Breast epithelium (tissue), 4 donors: ENCODE measurements at regions not wholly inside any gene's neighbourhood (a gene's known extent, or its start where the extent isn't known, plus 50 kb on each side); places are given as distances from the start of the nearest gene placed in this dataset.
"Not testable (repeated sequence)": the region's sequence is repeated elsewhere in the genome, so short reads cannot be mapped to it uniquely, and the experiment has no call there.

ENCODE experiments used
- DNase-seq, 2 donors: peaks; one replicate each; pipeline ENCODE4 v3.0.0-alpha.2; 2019; ENCODE audit warnings: low spot score in 2 of 2
- H3K27ac ChIP-seq, 2 donors: fragments of 200-600 bp; sonication (generic) in 1 of 2; one replicate each; pipeline ENCODE4 v1.5.1; 2016 to 2019; ENCODE audit warnings: mild to moderate bottlenecking in 1 of 2
- H3K27me3 ChIP-seq, 2 donors: fragments of 200-600 bp; sonication (generic) in 1 of 2; one replicate each; pipeline versions ENCODE4 v1.5.1 to v1.6.0; 2017 to 2019; ENCODE audit warnings: control low read depth in 1 of 2, mild to moderate bottlenecking in 1 of 2
- H3K36me3 ChIP-seq: fragments of 200-600 bp; one replicate; pipeline ENCODE4 v1.5.1; 2019
- H3K4me1 ChIP-seq, 2 donors: fragments of 200-600 bp; sonication (generic); one replicate each; pipeline ENCODE4 v1.5.1; 2016 to 2019; ENCODE audit warnings: control low read depth in 1 of 2
- H3K4me3 ChIP-seq, 3 donors: fragments of 200-600 bp; sonication (generic); 1 replicate in 2 of 3; 2 replicates in 1 of 3; pipeline ENCODE4 v1.5.1; 2016 to 2019; ENCODE audit warnings: mild to moderate bottlenecking in 3 of 3, moderate library complexity in 2 of 3
- H3K9me3 ChIP-seq, 2 donors: fragments of 200-600 bp; sonication (generic) in 1 of 2; one replicate each; pipeline ENCODE4 v1.5.1; 2016 to 2019; ENCODE audit warnings: control low read depth in 1 of 2
- POLR2A ChIP-seq: fragments of 450-650 bp; IDR thresholded peaks from one replicate; pipeline ENCODE4 v1.6.1; 2016; ENCODE audit warnings: antibody characterized with exemption, mild to moderate bottlenecking, moderate library complexity
- POLR2AphosphoS5 ChIP-seq, 3 donors: sonication (generic); formaldehyde crosslinking; IDR thresholded peaks; one replicate each; pipeline ENCODE4 v1.6.1; 2017; ENCODE audit warnings: antibody characterized with exemption in 3 of 3
- intact Hi-C: fragments of 100-400 bp; cut with DNase I; formaldehyde crosslinking; loops from one replicate; pipeline ENCODE4 v1.15.1; 2023; ENCODE audit warnings: low total_unique reads
- TF ChIP-seq, protein P1 (sequence below), 3 donors: fragments of 450-650 bp; IDR thresholded peaks; one replicate each; pipeline ENCODE4 v1.5.1; 2016 to 2017; ENCODE audit warnings: antibody characterized with exemption in 3 of 3, mild to moderate bottlenecking in 3 of 3, moderate library complexity in 3 of 3

DNA sequence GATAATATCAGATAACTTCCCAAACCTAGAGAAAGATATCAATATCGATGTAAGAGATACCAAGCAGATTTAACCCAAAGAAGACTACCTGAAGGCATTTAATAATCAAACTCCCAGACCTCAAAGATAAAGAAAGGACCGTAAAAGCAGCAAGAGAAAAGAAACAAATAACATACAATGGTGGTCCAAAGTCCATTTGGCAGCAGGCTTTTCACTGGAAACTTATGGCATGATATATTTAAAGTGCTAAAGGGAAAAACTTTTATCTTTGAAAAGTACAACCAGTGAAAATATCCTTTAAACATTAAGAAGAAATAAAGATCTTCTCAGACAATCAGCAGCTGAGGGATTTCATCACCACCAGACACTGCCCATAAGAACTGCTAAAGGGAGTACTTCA lies 812.7 kb upstream of the ADAMTS5 start:
- Histone ChIP-seq H3K9me3 (peaks cover 0 to 4% of the 10 kb centered on the region in 2 donors), H3K4me3 (no peak overlapping the region), H3K4me1 (no peaks in the 10 kb centered on the region), H3K27ac (no peak overlapping the region), H3K36me3 (peaks cover 4% of the 10 kb centered on the region), H3K27me3 (no peaks in the 10 kb centered on the region)
- intact Hi-C loops, result no loop called here
- TF ChIP-seq, protein P1, sequence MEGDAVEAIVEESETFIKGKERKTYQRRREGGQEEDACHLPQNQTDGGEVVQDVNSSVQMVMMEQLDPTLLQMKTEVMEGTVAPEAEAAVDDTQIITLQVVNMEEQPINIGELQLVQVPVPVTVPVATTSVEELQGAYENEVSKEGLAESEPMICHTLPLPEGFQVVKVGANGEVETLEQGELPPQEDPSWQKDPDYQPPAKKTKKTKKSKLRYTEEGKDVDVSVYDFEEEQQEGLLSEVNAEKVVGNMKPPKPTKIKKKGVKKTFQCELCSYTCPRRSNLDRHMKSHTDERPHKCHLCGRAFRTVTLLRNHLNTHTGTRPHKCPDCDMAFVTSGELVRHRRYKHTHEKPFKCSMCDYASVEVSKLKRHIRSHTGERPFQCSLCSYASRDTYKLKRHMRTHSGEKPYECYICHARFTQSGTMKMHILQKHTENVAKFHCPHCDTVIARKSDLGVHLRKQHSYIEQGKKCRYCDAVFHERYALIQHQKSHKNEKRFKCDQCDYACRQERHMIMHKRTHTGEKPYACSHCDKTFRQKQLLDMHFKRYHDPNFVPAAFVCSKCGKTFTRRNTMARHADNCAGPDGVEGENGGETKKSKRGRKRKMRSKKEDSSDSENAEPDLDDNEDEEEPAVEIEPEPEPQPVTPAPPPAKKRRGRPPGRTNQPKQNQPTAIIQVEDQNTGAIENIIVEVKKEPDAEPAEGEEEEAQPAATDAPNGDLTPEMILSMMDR (IDR thresholded peaks at IDR 0.05), result no peak
- DNase-seq, result no peak

DNA sequence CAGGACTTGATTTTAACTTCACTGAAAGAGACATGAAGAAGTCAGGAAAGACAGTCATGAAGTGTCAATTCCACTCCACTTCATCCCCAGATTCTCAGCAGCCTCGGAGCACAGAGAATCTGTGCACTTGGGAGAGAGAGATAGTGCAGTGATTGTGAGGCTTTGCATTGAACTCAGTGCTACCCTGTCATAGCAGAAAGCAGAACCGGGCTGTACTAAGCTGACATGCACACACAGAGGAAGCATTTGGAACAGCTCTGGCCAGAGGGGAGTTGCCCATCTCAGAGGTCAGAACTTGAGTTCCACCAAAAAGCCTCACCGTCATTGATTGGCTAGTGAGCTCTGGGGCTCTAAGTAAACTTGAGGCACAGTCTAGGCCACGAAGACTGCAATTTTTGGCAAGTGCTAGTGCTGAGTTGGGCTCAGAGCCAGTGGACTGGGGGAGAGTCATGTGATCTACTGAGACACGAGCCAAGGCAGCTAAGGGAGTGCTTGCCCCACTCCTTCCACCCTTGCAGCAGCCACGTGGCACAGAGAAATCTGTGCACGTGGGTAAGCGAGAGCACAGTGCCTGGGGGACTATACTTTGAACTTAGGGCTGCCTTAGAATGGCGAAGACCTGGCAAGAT lies 810.2 kb upstream of the ADAMTS5 start:
- Histone ChIP-seq H3K9me3 (no peaks in the 10 kb centered on the region), H3K27ac (no peak overlapping the region), H3K4me1 (no peaks in the 10 kb centered on the region), H3K27me3 (no peaks in the 10 kb centered on the region), H3K4me3 (no peak overlapping the region), H3K36me3 (peaks cover 4% of the 10 kb centered on the region)
- TF ChIP-seq POLR2A (no peak), POLR2AphosphoS5 (IDR thresholded peaks at IDR 0.05) (no peak)
- TF ChIP-seq, protein P1 (IDR thresholded peaks at IDR 0.05), result no peak
- no peak for DNase-seq
- intact Hi-C loops, result no loop called here

DNA sequence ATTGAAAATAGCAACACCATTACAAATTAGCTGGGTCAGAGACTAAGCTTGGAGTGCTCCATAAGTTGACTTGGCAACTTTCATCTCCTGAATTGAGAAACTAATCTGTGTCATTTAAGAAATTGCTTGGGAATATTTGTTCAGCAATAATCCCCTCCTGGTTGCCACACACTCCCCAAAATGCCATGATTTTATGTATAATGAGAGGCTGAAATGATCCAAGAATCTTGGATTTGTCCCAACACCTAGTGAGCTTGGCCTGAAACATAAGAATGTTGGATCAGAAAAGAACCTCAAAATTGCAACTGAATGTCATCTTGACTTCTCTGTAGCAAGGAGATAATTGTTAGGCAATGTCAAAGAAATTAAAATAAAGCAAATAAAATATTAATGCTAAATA lies 805.9 kb upstream of the ADAMTS5 start:
- Histone ChIP-seq H3K36me3 (no peaks in the 10 kb centered on the region), H3K9me3 (no peaks in the 10 kb centered on the region), H3K4me1 (no peaks in the 10 kb centered on the region), H3K27ac (no peak overlapping the region), H3K27me3 (no peaks in the 10 kb centered on the region), H3K4me3 (no peak overlapping the region)
- intact Hi-C loops, result loop anchor here (5.0 kb wide), 1 partner anchor 1441 kb away; no protein-coding TSS in a partner anchor
- TF ChIP-seq POLR2A (no peak), POLR2AphosphoS5 (IDR thresholded peaks at IDR 0.05) (no peak)
- TF ChIP-seq, protein P1 (IDR thresholded peaks at IDR 0.05), result no peak
- no peak for DNase-seq

DNA sequence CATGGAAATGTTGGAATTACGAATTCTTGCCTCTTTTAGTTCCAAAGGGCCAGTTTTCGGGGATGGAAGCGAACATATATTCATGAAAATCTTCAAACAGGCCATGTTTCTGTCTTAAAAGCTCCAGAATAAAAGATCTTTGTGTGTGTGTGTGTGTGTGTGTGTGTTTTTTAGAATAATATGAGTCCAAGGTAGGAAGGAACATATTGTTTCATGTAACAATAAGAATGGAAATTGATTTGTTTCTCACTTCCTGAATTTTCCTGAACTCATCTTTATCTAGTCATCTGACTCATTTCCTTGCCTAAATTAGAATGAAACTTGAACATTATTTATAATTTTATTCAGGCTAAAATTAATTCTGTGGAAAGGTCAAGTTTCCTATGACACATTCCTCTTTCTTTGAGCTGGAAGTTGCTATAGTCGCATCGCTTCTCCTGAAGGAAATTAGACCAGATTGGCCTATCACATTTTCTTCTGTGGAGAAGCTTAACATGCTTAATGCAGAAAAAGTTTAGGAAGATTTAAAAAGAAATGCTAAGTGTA lies 805.1 kb upstream of the ADAMTS5 start:
- Histone ChIP-seq H3K27me3 (no peaks in the 10 kb centered on the region), H3K4me3 (no peak overlapping the region), H3K27ac (no peak overlapping the region), H3K36me3 (no peaks in the 10 kb centered on the region), H3K9me3 (no peaks in the 10 kb centered on the region), H3K4me1 (no peaks in the 10 kb centered on the region)
- intact Hi-C loops, result loop anchor here (5.0 kb wide), 1 partner anchor 1440 kb away; no protein-coding TSS in a partner anchor
- TF ChIP-seq POLR2AphosphoS5 (IDR thresholded peaks at IDR 0.05) (no peak), POLR2A (no peak)
- TF ChIP-seq, protein P1 (IDR thresholded peaks at IDR 0.05), result no peak
- no peak for DNase-seq

DNA sequence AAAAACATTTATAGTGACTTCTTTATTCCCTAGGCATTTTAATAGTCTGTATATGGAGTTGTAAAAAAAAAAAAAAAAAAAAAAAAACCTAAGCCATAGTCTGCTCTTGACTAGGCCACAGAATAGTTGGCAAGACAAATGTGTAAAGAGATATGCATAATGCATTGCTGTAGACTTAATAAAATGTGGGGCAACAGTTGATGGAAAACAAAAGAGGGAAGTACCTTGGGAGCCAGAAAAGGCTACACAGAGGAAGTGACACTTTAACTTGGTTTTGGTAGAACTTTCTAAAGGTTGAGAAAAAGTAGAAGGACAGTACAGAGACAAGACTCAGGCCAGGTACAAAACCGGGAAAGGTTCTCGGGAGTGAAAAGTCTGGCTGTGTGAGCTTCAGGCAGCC lies 802.9 kb upstream of the ADAMTS5 start:
- TF ChIP-seq, protein P1 (IDR thresholded peaks at IDR 0.05), result no peak
- TF ChIP-seq POLR2A (no peak), POLR2AphosphoS5 (IDR thresholded peaks at IDR 0.05) (no peak)
- H3K36me3 ChIP-seq, result no peaks in the 10 kb centered on the region
- H3K4me3 ChIP-seq, result no peak overlapping the region
- no peak for DNase-seq
- no peaks in the 10 kb centered on the region for H3K9me3 ChIP-seq
- intact Hi-C loops, result loop anchor here (5.0 kb wide), 2 partner anchors 1152 to 1437 kb away; no protein-coding TSS in a partner anchor
- no peak overlapping the region for H3K27ac ChIP-seq
- H3K27me3 ChIP-seq, result no peaks in the 10 kb centered on the region
- H3K4me1 ChIP-seq, result no peaks in the 10 kb centered on the region

DNA sequence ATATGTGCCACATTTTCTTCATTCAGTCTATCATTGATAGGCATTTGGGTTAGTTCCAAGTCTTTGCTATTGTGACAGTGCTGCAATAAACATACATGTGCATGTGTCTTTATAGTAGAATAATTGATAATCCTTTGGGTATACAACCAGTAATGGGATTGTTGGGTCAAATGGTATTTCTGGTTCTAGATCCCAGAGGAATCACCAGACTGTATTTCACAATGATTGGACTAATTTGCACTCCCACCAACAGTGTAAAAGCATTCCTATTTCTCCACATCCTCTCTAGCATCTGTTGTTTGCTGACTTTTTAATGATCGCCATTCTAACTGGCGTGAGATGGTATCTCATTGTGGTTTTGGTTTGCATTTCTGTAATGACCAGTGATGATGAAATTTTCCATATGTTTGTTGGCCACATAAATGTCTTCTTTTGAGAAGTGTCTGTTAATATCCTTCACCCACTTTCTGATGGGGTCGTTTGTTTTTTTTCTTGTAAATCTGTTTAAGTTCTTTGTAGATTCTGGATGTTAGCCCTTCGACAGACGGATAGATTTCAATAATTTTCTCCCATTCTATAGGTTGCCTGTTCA lies 801.3 kb upstream of the ADAMTS5 start:
- H3K27ac ChIP-seq, H3K4me3 ChIP-seq, H3K9me3 ChIP-seq, H3K27me3 ChIP-seq, H3K36me3 ChIP-seq, H3K4me1 ChIP-seq, DNase-seq: not testable (repeated sequence)
- intact Hi-C loops, result loop anchor here (5.0 kb wide), 1 partner anchor 1151 kb away; no protein-coding TSS in a partner anchor
